HL-60 (cell line): ENCODE measurements at regions not wholly inside any gene's neighbourhood (a gene's known extent, or its start where the extent isn't known, plus 50 kb on each side); places are given as distances from the start of the nearest gene placed in this dataset.

Experiments
- POLR2AphosphoS5 ChIP-seq: IDR thresholded peaks from 2 replicates; pipeline ENCODE4 v1.6.1; 2012; ENCODE audit warnings: low read depth
- TF ChIP-seq, protein P1 (sequence below): IDR thresholded peaks from one replicate; pipeline ENCODE4 v1.5.1; 2011; ENCODE audit warnings: low read length, control low read depth, inconsistent platforms; ENCODE audit not compliant: insufficient read depth

DNA sequence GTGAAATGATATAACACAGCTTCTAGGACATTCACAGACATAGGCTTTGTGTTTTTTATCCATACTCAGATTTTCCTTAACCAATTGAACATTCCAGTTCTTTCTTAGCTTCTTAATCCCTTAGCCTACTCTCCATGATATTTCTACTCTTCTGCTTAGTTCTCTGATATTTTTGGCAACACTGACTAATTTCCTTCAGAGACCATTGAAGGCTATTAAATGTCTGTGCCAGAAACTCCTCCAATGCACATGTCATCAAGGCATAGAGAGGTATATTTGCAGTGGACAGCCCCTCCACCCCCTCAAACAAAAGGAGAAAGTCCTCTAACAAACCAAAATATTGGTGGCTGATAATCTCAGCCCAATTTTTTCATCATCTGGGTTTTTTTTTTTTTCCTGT lies 105.9 kb upstream of the TSC22D2 start:
- TF ChIP-seq, protein P1, sequence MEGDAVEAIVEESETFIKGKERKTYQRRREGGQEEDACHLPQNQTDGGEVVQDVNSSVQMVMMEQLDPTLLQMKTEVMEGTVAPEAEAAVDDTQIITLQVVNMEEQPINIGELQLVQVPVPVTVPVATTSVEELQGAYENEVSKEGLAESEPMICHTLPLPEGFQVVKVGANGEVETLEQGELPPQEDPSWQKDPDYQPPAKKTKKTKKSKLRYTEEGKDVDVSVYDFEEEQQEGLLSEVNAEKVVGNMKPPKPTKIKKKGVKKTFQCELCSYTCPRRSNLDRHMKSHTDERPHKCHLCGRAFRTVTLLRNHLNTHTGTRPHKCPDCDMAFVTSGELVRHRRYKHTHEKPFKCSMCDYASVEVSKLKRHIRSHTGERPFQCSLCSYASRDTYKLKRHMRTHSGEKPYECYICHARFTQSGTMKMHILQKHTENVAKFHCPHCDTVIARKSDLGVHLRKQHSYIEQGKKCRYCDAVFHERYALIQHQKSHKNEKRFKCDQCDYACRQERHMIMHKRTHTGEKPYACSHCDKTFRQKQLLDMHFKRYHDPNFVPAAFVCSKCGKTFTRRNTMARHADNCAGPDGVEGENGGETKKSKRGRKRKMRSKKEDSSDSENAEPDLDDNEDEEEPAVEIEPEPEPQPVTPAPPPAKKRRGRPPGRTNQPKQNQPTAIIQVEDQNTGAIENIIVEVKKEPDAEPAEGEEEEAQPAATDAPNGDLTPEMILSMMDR: no peak
- TF ChIP-seq POLR2AphosphoS5: no peak
